SK-N-SH treated with all-trans-retinoic acid at 6 μM for 48 hours (cell line): ENCODE measurements at regions not wholly inside any gene's neighbourhood (a gene's known extent, or its start where the extent isn't known, plus 50 kb on each side); places are given as distances from the start of the nearest gene placed in this dataset.

ENCODE experiments used
- ATAC-seq: fragments of 200-7000 bp; cut with Tn5 transposase; 3 replicates; pipeline ENCODE4 v1.9.1; 2020; ENCODE audit warnings: mild to moderate bottlenecking, moderate library complexity
- ARNTL ChIP-seq: fragments of 450-650 bp; formaldehyde crosslinking; IDR thresholded peaks from 2 replicates; pipeline ENCODE4 v1.5.0; 2020; ENCODE audit warnings: low read depth, mild to moderate bottlenecking, moderate library complexity, borderline replicate concordance
- BACH2 ChIP-seq: fragments of 250-450 bp; sonication (Bioruptor Pico); IDR thresholded peaks from 2 replicates; pipeline ENCODE4 v1.9.0; 2021; ENCODE audit warnings: mild to moderate bottlenecking, borderline replicate concordance
- CREB5 ChIP-seq: fragments of 250-450 bp; sonication (Bioruptor Pico); IDR thresholded peaks from 2 replicates; pipeline ENCODE4 v1.5.1; 2020; ENCODE audit warnings: low read depth, mild to moderate bottlenecking, moderate library complexity
- CSDC2 ChIP-seq: fragments of 250-450 bp; sonication (Bioruptor Pico); IDR thresholded peaks from 2 replicates; pipeline ENCODE4 v1.5.0; 2020; ENCODE audit warnings: mild to moderate bottlenecking, moderate library complexity
- CSRNP3 ChIP-seq: fragments of 250-450 bp; sonication (Bioruptor Pico); IDR thresholded peaks from 2 replicates; pipeline ENCODE4 v1.5.1; 2021; ENCODE audit warnings: mild to moderate bottlenecking, moderate library complexity
- GLIS3 ChIP-seq: fragments of 250-450 bp; sonication (Bioruptor Pico); IDR thresholded peaks from 2 replicates; pipeline ENCODE4 v1.5.0; 2020; ENCODE audit warnings: mild to moderate bottlenecking, moderate library complexity
- PATZ1 ChIP-seq: fragments of 250-450 bp; sonication (Bioruptor Pico); IDR thresholded peaks from 2 replicates; pipeline ENCODE4 v1.8.0; 2020; ENCODE audit warnings: mild to moderate bottlenecking, moderate library complexity, borderline replicate concordance
- POU6F1 ChIP-seq: fragments of 250-450 bp; sonication (Bioruptor Pico); IDR thresholded peaks from 2 replicates; pipeline ENCODE4 v1.8.0; 2021; ENCODE audit warnings: low read depth, mild to moderate bottlenecking, moderate library complexity, borderline replicate concordance
- PPARA ChIP-seq: fragments of 250-450 bp; sonication (Bioruptor Pico); IDR thresholded peaks from 2 replicates; pipeline ENCODE4 v1.5.0; 2020; ENCODE audit warnings: mild to moderate bottlenecking, borderline replicate concordance
- RARB ChIP-seq: fragments of 250-450 bp; sonication (Bioruptor Pico); IDR thresholded peaks from 2 replicates; pipeline ENCODE4 v1.8.0; 2021; ENCODE audit warnings: mild to moderate bottlenecking, moderate library complexity
- SNAI2 ChIP-seq: fragments of 250-450 bp; sonication (Bioruptor Pico); IDR thresholded peaks from 2 replicates; pipeline ENCODE4 v1.5.0; 2020; ENCODE audit warnings: mild to moderate bottlenecking, moderate library complexity
- TCF4 ChIP-seq: fragments of 250-450 bp; sonication (Bioruptor Pico); IDR thresholded peaks from 2 replicates; pipeline ENCODE4 v1.8.0; 2021; ENCODE audit warnings: mild to moderate bottlenecking, moderate library complexity, borderline replicate concordance
- TOX ChIP-seq: fragments of 250-450 bp; sonication (Bioruptor Pico); IDR thresholded peaks from 2 replicates; pipeline ENCODE4 v1.8.0; 2021; ENCODE audit warnings: mild to moderate bottlenecking, moderate library complexity, borderline replicate concordance
- TSHZ2 ChIP-seq: fragments of 250-450 bp; sonication (Bioruptor Pico); IDR thresholded peaks from 2 replicates; pipeline ENCODE4 v1.5.0; 2020; ENCODE audit warnings: mild to moderate bottlenecking, moderate library complexity
- ZC3H10 ChIP-seq: fragments of 250-450 bp; sonication (Bioruptor Pico); IDR thresholded peaks from 2 replicates; pipeline ENCODE4 v1.5.1; 2021; ENCODE audit warnings: mild to moderate bottlenecking, moderate library complexity
- ZFP3 ChIP-seq: fragments of 250-450 bp; sonication (Bioruptor Pico); IDR thresholded peaks from 2 replicates; pipeline ENCODE4 v1.5.0; 2020; ENCODE audit warnings: mild to moderate bottlenecking, moderate library complexity
- ZNF565 ChIP-seq: fragments of 450-650 bp; formaldehyde crosslinking; conservative IDR thresholded peaks from 2 replicates; pipeline ENCODE4 v1.5.0; 2020; ENCODE audit warnings: low read depth, mild to moderate bottlenecking, moderate library complexity
- ZNF70 ChIP-seq: fragments of 450-650 bp; formaldehyde crosslinking; IDR thresholded peaks from 2 replicates; pipeline ENCODE4 v1.5.0; 2020; ENCODE audit warnings: mild to moderate bottlenecking, moderate library complexity
- ZNF8 ChIP-seq: fragments of 450-650 bp; formaldehyde crosslinking; IDR thresholded peaks from 2 replicates; pipeline ENCODE4 v1.5.0; 2020; ENCODE audit warnings: mild to moderate bottlenecking, moderate library complexity

DNA sequence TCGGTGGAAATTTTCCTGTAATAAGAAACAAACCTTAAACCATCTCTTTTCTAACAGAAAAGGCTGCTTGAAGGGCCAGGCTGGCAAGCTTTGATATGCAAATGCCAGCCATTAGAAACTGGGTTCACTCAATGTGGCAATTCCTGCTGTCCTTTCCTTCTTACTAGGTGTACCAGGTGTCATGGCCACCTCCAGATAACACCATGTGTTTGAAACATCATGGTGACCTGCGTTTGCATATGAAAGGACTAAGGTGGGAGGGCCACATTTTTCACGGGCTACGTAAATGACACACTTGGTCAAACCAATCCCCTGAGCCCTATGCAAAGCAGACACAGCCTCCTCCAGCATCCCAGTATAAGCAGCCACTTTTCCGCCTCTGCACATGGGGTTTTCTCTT lies 789.1 kb upstream of the SLITRK5 start:
- ATAC-seq = no peak
- no peak for TF ChIP-seq TCF4
- no peak for TF ChIP-seq RARB (CRISPR knock-in tag)
- TF ChIP-seq ARNTL (CRISPR knock-in tag) = no peak
- no peak for TF ChIP-seq CSRNP3
- TF ChIP-seq POU6F1 = no peak
- TF ChIP-seq BACH2 (CRISPR knock-in tag) = no peak
- no peak for TF ChIP-seq ZNF8 (CRISPR knock-in tag)
- TF ChIP-seq ZNF565 (CRISPR knock-in tag) = no peak
- no peak for TF ChIP-seq PATZ1 (CRISPR knock-in tag)
- TF ChIP-seq PPARA (CRISPR knock-in tag) = no peak
- no peak for TF ChIP-seq ZNF70 (CRISPR knock-in tag)
- no peak for TF ChIP-seq TOX (CRISPR knock-in tag)
- no peak for TF ChIP-seq GLIS3

DNA sequence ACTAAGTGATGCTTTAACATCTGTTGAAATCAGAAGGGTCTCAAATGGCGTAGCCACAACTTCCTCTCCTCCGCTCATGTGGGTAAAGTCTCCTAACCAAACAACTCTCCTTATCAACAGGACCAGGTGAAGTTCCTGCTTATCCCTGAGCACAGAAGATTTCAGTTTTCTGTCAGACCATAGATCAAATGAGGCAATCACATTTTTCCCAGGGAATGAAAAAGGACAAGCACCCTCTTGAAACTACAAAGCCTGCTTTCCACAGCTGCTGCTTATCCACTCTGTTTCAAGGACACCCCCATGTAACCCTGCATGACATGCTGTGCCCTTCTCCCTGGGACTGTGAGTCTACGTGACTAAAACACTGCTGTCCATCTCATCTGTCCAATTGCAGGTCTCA lies 788.3 kb upstream of the SLITRK5 start:
- no peak for ATAC-seq
- TF ChIP-seq CREB5 (CRISPR knock-in tag) (no peak), TSHZ2 (CRISPR knock-in tag) (no peak), ZC3H10 (CRISPR knock-in tag) (no peak)
- TF ChIP-seq, all 23 proteins: peak for 0

DNA sequence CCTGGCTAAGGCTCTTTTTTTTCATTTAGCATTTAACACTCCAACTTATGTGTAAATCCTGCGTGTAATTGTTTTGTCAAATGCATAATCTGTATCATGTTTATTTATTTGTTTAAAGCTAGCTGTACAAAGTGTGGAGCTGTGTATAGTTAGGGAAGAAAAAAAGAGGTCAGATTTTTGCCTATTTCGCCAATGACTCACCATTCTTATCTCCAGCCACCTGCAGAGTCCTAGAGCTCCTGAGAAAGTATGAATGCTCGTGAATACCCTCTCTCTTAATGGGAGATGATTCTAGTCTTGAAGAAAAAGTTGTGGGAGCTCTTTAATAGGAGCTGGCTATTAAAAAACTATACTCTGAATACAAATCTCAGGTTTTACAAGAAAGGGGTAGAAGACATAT lies 778.8 kb upstream of the SLITRK5 start:
- no peak for ATAC-seq
- TF ChIP-seq CSDC2 (CRISPR knock-in tag) (no peak), TOX (CRISPR knock-in tag) (no peak), POU6F1 (no peak), ZFP3 (CRISPR knock-in tag) (no peak), PPARA (CRISPR knock-in tag) (no peak), SNAI2 (CRISPR knock-in tag) (no peak), BACH2 (CRISPR knock-in tag) (no peak), CSRNP3 (no peak), RARB (CRISPR knock-in tag) (no peak), ZNF565 (CRISPR knock-in tag) (no peak)
